HG03442 (cell line): ENCODE measurements at regions not wholly inside any gene's neighbourhood (a gene's known extent, or its start where the extent isn't known, plus 50 kb on each side); places are given as distances from the start of the nearest gene placed in this dataset.

Experiments used
- ATAC-seq: cut with Tn5 transposase; IDR thresholded peaks from one replicate; pipeline ENCODE4 v1.9.1; 2021; ENCODE audit warnings: mild to moderate bottlenecking, moderate library complexity; ENCODE audit not compliant: unreplicated experiment

DNA sequence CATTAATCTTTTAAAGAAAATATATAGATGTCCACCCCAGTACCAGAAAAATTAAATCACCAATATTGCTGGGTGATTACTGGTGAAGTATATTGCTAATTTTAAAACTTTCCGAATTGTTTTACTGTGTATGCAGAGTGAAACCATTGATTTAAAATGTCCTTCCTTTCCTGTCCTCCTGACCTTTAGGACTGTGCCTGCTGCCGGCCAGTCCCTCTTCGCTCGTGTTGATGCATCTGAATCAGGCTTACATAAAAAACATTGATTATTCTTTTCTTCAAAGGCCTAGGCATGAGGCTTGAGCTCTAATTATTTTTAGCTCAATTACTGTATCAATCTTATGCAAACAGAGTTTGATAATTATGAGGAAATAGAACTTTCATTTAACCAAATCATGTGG is 1128.1 kb downstream of the BRINP3 start:
- ATAC-seq, result no peak

- no peak for ATAC-seq
Measured at GRCh38 chr1:189350983-189351616, 1126.6 kb downstream of the BRINP3 start.

DNA sequence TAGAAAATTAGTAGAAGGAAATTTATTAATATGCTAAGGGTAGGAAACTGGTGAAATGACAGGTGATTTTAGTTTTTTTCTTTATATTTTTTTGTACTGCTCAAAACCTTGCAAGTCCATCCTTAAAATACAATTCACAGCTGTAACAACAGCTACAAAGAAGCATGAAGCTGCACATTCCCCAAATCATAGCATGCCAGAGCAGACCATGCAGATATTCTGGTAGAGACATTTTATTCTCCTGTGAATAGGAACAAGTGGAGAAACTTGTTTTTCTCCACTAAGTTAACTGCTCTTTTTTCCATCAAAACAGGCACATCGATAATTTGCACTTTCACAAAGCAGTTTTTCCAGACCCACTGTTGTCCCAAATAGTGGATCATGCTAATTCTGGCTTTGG is 1125.7 kb downstream of the BRINP3 start:
- no peak for ATAC-seq

DNA sequence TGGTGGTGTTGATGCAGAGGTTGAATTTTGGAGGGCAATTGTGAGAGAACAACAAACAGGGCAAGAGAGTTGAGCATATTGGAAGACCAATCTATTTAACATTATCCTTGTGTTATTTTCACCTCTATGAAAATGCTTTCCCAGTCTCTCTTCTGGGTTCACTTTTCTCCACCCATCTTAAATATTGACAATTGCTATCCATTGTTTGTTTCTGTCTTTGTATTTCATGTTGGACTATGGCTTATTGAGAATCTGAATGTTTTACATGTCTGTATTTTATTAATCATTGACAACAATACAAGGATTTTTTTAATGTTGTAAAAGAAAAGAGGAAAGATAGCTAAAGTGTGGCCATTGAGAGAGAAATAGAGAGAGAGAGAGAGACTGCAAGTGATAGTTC is 1121.5 kb downstream of the BRINP3 start:
- ATAC-seq, result no peak

DNA sequence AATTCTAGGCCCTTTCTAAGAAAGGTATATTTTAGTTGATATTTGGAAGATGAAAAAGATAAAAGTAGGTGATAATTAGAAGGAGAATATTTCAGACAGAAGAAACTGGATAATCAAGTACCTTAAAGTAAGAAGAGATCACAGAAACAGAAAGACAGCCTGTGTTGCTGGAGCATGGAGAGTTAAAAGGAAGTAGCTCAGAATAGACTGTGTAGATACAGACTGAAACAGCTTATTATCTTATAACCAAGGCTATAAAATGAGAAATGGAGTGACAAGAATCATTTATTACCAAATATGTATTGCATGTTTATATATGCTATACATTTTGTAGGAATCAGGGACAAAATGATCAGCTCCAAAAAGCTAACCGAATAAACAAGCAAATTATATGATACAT is 1120.3 kb downstream of the BRINP3 start:
- ATAC-seq, result no peak

- no peak for ATAC-seq
Measured at GRCh38 chr1:189369612-189370011, 1108.1 kb downstream of the BRINP3 start.

DNA sequence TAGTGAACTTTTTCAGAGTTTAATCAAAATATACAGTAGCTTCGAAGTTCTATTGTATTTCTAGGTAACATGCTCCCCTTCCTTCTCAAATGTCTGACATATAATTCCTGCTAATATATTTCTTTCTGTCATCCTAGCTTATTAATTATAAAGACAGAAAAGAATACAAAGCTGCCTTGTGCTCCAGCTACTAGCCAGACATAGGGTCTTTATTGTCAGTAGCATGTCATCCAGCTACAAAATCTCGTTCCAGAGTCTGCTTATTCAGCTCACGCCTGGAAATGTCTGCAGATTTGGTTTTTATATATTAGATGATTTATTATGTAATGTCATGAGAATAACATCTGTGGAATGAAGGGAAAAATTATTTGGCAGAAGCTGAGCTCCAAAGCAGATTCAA is 1102.8 kb downstream of the BRINP3 start:
- ATAC-seq, result no peak

DNA sequence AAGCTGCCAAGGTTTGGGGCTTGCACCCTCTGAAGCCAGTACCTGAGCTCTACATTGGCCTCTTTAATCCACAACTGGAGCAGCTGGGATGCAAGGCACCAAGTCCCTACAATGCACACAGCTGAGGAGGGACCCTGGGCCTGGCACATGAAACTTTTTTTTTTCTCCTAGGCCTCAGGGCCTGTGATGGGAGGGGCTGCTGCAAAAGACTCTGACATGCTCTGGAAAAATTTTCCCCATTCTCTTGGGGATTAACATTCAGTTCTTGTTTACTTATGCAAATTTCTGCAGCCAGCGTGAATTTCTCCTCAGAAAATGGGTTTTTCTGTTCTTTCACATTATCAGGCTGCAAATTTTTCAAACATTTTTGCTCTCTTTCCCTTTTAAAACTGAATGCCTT is 1072.2 kb downstream of the BRINP3 start:
- no peak for ATAC-seq

- no peak for ATAC-seq
Measured at GRCh38 chr1:189409774-189410173, 1067.9 kb downstream of the BRINP3 start.

- ATAC-seq, result no peak
Measured at GRCh38 chr1:189424746-189425331, 1052.8 kb downstream of the BRINP3 start.

DNA sequence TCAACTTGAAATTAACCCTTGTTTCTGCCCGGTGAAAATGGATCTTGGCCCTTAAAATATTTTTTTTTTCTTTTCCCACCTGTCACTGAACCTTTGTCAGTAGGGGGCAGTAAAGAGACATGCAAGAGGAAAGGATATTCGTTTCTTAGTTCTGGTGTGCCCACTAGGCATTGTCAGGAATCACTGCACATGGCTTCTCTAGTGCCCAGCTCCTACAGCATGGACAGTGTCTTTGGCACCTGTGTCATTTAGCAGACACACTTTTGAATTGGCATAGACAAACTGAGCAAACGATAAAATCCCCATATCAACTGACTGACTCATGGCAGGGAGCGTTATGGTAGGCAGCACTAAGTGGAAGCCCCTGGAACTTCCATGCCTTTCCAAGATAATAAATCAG is 1048.1 kb downstream of the BRINP3 start:
- no peak for ATAC-seq

DNA sequence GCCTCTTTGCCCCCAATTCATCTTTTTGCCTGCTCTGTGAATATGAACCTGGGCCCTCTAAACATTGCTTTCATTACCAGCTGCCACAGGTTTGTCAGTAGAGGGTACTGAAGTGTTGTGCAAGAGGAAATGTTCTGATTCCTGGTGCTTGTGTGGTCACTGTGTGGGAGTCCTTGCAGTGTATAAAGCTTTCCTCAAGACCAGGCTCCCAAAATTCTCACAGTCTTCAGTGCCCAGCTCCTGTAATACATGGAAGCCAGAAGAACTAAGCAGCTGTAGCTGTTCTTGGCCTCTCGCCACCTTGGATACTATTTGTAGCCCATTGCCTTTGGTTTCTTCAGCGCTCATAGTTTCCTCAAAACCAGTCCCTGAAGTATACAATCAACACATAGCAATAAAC is 1046.2 kb downstream of the BRINP3 start:
- no peak for ATAC-seq

DNA sequence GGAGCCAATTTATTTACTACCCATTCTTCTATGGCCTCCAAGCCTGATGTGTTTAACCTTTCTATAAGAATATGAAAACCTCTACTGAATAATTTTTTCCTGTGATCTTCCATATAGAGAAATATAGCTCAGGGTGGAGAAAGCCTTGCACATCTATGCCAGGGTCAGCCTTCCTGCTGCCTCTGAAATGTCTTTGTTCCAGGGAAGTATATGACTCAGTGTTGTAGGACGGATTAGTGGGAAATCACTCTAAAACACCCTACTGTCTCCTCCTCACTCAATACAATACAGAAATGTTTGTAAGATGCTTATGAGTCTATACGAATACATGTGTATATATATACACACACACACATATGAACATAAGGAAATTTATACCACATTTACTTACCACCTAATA is 1044.9 kb downstream of the BRINP3 start:
- no peak for ATAC-seq

DNA sequence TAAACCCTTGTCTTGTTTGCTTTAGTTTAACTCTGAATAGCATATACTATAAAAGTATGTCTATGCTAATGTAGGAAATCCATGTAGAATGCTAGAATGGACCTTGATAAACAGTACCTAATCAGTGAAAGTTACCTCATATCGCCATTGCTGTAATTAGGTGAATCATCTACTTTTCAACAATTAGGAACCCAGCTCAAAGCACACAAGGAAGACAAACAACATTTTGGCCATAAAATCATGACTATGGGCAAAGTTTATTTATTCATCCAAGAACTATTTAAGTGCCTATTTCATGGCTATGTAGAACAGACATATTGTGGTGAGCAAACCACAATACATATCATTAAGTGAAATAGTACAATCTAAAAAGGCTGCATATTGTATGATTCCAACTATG is 1043.2 kb downstream of the BRINP3 start:
- no peak for ATAC-seq

DNA sequence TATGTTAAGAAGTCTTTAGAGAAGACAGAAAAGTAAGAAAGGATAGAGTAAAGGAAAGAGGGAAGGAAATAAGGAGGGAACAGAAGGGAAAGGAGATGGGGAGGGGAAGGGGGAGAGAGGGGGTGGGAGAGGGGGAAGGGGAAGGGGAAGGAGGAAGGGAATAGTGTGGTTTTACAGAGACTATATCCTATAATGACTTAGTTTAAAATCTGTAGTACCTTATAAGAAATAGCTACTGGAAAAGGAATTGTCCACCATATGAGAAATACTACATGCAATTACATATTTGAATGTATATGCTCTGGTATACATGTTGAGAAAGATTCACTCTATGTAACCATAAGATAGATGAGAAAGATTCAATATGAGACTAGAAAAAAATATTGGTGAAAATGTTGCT is 1042.3 kb downstream of the BRINP3 start:
- ATAC-seq, result no peak

DNA sequence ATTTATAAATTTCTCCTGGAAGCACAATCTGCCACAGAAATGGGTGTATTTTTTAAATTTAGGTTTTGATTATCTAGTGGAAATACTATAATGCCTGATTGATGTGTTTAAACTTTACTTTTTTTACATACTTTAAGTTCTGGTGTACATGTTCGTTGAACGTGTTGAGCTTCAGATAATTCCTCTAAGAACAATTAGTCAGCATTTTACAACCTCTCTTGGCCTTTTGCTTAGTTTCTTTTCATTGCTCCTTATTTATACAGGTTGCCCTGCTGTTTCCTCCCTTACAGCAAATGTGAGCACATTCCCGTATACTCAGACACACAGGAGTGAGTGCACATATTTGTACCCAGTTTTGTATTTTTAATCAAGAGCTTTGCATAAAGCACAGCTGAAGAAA is 1038.9 kb downstream of the BRINP3 start:
- no peak for ATAC-seq

- no peak for ATAC-seq
Measured at GRCh38 chr1:189463166-189463565, 1014.5 kb downstream of the BRINP3 start.

- ATAC-seq, result no peak
Measured at GRCh38 chr1:189496768-189497167, 980.9 kb downstream of the BRINP3 start.

GRCh38 chr1:189499736-189500135 is 977.9 kb downstream of the BRINP3 start:
- ATAC-seq, result no peak

- no peak for ATAC-seq
Measured at GRCh38 chr1:189500778-189501177, 976.9 kb downstream of the BRINP3 start.

GRCh38 chr1:189510827-189511226 is 966.8 kb downstream of the BRINP3 start:
- ATAC-seq, result no peak

DNA sequence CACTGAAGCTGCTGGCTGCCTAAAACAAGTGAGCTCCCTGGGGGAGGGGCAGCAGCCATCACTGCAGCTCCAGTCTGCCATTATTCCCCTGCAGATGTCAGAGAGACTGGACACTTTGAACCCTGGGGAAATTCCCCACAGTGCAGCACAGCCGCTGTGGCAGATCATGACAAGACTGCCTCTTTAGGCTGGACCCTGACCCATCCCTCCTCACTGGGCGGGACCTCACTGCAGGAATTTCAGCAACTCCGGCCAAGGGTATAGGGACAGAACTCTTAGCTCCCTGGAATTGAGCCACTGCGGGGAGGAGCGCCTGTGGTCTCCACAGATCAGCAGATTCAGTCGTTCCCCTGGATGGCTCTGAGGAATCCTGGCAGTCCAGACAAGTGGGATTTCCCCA is 964.6 kb downstream of the BRINP3 start:
- ATAC-seq, result no peak

- no peak for ATAC-seq
Measured at GRCh38 chr1:189522441-189522840, 955.2 kb downstream of the BRINP3 start.
